ENCODE measurements at regions not wholly inside any gene's neighbourhood (a gene's known extent, or its start where the extent isn't known, plus 50 kb on each side); places are given as distances from the start of the nearest gene placed in this dataset.

DNA sequence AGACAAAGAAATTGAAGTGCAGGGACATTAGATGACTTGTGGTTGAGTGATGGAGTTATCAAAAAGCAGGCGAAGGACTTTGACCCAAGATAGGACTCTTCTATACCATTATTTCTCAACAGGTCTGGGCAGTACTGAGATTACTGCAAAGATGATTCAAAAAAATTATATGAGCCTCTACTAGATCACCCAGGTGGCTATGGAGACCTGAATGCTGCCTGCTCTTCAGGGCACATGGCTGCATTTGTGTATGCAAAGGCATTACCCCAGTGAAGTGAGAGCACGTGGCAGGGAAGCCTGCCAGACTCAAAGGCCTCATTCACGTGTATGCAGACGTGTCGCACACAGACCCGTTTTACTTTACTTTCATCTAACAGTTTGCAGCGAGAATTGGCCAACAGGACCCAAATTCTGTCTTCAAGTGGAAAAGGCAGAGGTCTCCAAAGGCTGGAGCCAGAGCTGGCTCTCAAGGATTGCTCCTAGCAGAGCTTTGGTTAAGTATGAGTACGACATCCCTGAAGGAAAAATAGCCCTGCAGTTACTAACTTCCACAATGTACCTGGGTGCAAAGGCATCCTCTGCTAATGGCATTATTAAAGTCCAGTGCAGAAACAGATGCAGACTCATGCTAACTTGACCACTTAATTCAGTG is 113.8 kb upstream of the ARMC2 start:
- no peak for DNase-seq (ENCODE audit: extremely low read depth, low read depth)

DNA sequence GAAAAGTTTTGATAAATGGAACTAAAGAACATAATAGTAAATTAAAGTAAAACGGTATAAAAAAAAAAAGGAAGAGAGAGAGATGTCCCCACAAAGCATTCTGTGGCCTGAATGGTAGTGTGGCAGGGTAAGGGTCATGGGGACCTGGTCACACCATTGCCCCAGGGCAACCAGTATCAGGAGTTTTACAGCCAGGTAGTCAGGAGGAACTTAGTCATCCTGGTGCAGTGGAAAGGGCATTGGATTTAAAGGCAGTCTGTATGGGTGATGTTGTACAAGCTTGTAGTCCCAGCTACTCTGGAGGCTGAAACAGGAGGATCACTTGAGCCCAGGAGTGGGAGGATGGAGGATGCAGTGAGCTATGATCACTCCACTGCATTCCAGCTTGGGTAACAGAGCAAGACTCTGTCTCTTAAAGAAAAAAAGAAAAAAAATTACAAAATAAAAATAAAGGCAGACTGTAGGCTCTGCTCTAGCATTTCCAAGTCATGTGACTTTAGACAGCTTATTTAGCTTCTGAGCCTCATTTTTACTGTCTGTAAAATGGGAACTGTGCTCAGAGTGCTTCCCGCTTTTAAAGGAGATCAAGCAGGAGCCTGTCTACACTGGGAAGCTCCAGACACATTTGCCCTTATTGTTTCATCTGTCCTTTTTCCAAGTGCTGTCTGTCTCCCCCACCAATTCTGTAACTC is 112.8 kb upstream of the ARMC2 start:
- DNase-seq (ENCODE audit: extremely low read depth, low read depth), result no peak

DNA sequence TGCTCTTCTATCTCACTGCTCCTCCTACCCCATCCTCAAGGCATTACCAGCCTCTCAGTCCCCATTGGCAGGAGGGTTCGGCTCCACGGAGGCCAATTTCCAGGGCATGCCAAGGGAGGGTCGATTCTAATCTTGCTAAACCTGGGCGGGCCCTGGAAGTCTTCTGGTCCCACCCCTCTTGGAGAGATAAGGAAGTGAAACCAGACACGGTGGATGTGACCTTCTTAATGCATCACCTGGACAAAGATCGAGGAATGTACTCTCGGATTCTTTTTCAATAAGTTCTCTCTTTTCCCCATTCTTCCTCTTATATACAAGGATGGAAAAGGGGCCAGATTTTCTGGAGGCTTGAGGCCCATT is 112.2 kb upstream of the ARMC2 start:
- DNase-seq (ENCODE audit: extremely low read depth, low read depth), result no peak

DNA sequence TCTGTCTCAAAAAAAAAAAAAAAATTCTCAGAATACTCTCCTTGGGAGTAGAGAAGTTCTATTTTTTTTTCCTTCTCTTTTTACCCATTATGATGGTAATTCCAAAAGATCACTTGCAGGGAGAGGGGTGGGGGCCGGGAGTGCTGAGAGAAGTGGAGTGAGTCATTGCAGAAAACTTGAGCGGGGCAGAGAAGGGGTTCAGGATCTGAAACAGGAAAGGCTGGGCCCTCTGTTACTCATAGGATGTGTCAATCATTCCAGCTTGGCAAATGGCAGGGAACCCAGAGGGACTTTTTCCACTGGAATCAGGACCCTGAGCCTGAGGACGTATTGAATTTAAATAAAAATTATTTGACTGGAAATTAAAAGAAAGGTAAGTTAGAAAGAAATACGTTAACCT is 111.4 kb upstream of the ARMC2 start:
- no peak for DNase-seq (ENCODE audit: extremely low read depth, low read depth)

DNA sequence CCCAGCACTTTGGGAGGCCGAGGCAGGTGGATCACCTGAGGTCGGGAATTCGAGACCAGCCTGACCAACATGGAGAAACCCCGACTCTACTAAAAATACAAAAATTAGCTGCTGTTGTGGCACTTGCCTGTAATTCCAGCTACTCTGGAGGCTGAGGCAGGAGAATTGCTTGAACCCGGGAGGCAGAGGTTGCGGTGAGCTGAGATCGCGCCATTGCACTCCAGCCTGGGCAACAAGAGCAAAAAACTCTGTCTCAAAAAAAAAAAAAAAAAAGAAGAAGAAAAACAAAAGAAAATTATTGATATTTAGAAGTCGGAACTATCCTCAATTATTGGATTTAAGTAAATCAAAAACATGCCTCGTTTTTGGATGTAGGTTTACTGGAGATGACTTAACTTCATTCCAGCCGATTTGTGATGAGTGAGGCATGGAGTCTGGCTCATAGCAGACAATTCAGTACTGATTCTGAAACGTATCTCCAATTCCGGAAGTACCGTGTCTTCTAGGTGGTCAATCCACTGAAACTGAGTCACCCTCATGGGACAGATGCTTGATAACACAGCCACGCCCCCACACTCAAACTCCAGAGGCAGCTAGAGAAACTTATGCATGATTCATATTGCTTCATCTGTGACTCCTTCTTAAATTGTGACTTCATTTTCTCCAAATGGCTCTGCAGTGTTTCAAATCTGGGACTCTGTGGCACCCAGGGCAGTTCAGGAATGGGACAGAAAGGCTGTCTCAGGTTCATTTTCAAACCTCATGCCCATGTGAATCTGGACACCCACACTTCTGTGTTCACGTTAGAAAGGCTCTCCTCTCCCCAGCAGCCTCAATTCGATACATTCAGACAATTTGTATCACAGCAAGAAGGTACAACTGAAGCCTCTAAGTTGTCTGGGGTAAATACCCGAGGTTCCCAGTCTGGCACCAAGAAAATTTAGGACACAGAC is 110.4 kb upstream of the ARMC2 start:
- peak; percentile 3 for DNase-seq (ENCODE audit: extremely low read depth, low read depth)

DNA sequence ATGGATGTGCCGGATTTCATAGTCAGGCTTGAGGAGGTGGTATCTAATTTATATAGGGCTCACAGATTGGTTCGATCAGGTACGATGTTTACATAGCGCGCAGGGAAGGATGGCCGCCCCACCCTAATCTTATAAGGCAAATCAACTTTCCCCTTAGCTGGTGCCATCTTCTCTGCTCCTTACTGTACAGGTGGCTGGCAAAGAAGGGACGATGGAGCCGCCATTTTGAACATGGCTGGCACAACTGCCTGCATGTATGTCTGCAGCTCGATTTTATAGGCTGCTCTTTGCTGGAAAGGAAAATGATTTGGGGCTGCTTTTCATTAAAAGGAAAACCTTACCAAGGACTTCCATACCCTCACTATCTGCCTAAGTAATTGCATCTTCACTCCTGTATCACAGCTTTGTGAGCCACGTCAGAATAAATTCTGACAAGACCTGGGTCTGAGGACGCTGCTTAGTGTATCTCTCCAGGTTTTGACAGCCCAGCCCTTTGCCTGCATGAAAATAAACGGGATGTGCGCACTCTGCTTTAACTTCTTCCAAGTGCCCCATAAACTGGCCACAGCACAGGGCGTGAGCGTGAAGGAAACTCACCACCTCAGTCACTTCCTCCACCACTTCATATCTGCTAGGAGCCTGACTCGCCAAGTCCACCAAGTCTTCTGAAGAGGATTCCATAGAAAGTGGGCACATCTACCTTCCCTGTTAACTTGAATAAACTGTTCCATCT is 109.4 kb upstream of the ARMC2 start:
- DNase-seq (ENCODE audit: extremely low read depth, low read depth), result no peak

DNA sequence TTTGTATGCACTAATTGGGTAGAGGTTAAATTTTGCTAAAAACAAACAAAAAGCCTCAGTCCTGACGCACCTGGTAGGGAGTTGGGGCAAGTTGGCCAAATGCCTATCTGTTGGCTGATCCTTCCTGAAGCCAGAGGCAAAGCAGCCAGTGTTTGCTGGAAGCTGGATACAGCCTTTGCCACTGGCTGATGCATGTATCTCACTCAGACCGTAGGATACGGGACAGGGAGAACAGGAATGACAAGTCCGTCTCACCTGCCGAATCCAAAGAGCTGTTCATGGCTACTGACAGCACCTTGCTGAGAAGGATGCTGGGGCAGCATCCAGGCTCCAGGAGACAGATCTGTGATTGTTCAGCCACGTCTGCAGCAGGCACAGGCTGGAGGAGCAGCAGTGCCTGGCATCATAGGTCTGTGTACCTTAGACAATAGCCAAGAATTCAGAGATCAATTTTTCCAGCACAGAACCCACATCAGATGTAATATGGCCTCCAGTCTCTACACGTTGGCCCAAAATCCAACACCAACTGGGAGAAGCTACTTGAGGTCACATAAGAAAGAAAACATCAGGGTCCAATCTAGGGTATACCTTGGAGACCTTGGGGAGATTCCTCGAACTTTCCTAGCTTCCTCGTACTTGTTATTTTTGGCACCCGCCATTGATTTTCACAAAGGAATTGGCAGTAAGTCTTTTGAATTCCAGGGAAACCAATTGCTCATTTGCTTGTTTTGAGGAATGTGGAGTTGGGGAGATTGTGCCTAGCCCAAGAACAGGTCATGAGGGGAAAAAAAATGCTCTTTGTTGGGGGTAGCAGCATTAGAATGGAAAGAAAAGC is 108.5 kb upstream of the ARMC2 start:
- DNase-seq (ENCODE audit: extremely low read depth, low read depth), result no peak

DNA sequence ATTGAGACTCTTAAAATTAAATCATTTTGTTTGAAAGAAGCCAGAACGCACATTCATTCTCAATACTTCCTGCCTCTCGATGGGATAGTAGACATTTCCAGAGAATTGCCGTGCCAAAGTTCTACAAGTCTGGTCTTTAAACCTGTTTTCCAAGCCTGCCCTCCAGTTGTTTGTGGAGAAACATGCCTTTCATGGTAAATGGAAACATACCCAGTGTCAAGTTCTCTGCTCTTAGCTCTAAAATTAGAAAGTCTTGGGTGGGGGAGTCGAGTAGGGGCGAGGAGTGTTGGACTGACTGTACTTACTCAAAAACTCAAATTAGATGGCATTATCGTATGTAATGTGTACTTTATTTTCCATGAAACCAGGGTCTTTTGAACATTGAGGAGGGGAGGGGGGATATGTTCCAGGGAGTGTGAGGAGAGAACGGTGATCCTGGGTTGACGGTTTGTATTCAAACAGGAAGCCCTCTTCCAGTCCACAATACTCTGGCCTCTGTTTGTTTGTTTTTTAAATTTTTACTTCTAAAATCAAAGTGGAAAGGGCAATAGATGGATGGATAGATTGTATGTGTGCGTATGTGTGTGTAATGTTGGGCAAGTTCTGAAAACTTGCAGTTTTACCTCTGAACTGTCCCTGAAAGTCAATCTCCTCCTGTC is 106.8 kb upstream of the ARMC2 start:
- no peak for DNase-seq (ENCODE audit: extremely low read depth, low read depth)

DNA sequence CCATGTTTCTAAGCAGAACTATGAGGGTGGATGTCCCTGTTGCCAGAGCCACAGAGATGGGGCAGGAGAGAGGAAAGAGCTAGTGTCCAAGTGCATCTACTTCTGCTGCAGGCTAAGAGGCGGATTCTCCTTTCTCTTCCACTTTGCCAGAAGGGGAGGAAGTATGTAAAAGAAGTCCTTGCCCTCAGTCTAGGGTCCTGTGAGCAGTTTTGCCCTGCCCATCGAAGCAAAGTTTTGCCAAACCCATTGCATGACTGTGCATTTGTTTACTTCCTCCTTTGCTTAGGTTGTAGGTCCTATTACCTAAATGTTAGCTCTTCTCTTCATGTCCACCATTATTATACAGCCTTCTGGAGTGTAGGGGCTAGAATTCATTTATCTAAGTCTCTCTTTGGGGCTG is 106.2 kb upstream of the ARMC2 start:
- DNase-seq (ENCODE audit: extremely low read depth, low read depth), result no peak

DNA sequence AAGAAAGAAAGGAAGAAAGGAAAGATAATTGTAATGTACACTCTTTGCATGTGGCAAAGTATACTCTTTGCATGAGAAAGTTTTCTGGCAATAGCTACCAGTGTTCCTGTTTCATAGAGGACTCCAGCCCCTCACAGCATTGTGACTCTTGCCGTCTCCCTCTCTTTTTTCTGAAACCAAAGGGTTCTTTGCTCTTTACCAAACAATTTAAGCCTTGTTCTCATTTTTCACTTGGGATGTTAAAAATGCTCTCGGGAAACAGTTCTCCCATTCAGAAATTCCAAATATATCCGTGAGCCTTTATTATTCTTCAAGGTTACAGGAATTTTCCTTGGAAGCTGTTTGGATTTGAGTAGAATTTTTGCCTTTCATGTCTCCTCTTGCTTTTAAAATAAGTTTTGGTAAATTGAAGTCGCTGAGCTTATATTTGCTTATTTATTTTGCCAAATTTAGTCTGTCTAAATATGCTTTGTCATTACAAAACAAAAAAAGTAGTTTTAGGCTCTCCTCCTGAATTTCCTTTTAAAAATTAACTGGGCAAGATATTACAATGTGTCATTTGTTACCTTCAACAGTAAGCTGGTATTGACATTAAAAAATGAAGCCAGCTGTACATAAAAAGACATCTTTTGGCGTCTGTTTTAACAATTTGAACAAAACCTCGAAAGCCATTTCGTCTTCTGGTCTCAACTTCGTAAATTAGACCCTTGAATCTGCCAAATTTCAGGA is 103.8 kb upstream of the ARMC2 start:
- DNase-seq (ENCODE audit: extremely low read depth, low read depth), result no peak

DNA sequence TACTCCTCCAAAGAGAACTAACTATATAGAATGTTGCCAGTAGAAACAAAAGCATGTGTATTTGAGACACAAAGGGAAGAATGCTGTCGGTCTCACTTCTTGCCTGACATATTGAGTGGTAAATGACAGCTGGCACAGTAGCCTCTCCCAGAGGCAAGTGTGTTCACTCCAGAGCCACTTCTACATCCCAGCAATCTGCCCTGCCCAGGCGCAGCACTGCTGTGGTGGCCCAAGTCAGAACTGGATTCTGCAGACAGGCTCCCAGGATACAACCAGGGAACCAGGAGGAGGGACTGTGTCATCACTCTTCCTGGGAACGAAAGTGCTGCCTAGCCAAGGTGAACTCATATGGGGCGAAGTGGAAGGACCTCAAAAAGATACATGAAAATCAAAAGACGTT is 103.2 kb upstream of the ARMC2 start:
- no peak for DNase-seq (ENCODE audit: extremely low read depth, low read depth)

DNA sequence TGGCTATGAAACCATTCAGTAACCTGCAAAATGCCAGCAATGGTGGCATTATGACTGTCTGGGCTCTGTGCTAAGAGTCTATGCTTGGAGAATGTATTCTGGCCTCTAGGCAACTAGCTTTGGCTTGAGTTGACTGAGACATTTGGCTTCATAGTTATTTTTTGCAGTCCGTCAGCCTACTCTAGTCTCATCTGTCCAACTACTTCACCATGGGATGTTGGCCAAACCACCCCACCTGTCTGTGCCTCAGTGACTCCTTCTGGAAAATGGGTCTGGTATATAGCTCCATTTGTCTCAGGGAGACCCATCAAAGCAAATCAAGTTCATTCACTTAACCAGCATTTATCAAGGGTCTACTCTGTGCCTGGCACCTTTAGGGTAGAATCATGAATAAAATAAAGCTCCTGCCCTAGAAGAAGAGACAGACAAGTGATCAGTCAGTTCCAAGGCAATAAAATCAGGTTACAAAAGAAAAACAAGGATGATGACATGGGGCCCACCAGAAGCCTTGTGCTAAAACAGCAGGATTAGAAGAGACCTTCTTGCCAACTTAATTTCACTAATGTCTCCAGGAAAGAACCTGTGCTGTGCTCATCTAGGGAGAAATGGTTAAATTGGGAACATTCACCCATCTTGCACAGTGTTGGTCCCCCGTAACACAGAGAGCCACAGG is 102.4 kb upstream of the ARMC2 start:
- no peak for DNase-seq (ENCODE audit: extremely low read depth, low read depth)

DNA sequence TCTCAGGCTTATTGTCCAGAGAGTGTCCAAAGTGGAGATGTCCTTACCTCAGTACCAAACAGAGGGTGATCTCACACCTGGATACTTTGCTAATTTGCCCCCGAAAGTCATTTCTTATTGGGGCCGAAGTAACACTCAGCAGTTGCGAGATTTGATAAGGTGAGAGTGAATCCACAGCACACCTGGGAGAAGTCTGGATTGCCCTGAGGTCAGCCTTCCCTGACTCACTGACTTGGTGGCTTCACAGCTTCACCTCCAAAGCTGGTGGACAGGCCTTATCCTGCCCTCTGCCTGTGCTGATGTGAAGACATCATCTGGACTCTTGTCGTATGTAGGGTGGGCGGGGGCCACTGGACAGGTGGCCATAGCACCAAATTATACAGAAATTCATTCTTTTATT is 101.9 kb upstream of the ARMC2 start:
- DNase-seq (ENCODE audit: extremely low read depth, low read depth), result no peak

DNA sequence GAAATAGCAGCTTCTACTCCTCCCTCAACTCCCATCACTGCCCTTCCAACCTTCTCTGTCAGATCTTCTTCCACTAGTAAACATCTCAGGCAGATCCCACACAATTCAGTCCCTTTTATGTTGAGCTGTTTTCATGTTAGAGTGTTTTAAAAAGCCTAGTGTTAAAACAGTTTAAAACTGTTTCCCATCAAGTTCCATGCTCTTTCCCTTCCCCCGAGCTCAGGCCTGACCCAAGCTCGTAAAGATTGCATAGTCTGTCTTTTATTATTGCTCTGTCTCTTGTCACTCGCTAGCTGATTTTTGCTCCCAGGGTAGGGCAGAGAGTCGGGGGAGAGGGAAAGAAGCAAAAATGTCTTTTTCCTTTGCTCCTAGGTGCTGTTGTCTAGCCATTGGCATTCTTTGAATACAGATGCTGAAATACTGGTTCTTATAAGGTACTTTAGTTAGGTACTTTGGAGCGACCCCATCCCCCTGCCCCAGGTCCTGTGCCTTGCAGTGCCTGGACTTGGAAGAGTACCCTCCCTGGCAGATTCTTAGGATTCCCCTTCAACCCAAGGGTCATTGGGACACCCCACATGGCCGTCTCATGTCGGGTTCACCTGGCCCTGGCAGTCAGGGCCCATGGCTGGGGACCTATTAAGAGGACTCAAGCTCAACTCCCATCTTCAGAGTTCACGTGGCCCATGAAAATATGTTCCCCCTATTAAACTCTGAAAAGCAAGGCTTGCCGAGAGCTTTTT is 101.2 kb upstream of the ARMC2 start:
- DNase-seq (ENCODE audit: extremely low read depth, low read depth), result no peak

DNA sequence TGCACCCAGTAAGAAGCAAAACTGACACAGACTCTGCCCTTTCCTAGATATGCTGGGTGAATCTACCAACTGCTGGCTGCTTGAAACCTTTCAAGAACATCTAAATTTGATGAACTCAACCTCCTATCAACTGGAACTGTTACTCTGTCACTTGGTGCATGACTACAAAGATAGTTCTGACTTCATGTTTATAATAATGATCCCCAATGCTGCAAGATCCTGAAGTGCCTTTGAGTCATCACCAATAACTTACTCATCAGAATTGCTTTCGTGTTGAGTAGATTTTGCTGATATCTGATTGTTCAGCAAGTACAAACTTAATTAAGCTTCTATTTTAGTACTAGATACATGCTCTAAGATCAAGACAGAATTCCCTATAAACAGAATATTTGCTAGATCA is 100.2 kb upstream of the ARMC2 start:
- DNase-seq (ENCODE audit: extremely low read depth, low read depth), result no peak

DNA sequence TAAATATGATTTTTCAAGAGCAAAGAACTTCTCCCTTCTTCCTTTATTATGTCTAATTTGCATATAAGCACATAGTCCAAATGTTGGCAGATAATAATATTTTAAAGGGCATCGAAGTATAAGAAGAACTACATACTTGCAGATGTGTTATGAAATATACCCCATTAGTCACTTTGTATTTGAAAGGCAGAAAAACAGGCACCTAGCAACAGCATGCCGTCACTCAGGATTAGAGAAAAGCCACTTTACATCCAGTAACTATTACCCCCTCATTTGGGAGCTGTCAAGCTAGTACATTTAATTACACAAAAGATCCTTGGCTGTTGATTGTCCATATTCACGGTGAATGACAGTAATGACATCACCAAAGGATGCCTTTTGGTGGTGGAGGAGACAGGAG is 99.3 kb upstream of the ARMC2 start:
- DNase-seq (ENCODE audit: extremely low read depth, low read depth), result no peak

DNA sequence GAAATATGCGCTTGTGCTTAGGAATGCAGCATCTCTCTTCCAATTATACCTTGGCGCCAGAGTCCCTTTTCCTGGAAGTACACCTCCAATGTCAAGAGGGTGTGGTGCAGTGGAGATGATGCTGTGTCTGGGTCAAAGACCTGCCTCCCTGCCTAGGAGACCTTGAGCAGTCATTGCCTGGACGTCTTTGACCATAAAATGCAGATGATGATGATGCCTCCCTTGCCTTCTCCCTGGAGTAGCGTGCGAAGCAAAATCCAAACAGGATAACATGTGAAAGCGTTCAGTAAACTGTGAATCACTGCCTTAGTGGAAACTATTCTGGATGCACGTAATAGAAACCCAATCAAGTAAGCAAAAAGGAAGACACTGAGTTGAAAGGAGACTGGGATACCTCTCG is 97.4 kb upstream of the ARMC2 start:
- no peak for DNase-seq (ENCODE audit: extremely low read depth, low read depth)

DNA sequence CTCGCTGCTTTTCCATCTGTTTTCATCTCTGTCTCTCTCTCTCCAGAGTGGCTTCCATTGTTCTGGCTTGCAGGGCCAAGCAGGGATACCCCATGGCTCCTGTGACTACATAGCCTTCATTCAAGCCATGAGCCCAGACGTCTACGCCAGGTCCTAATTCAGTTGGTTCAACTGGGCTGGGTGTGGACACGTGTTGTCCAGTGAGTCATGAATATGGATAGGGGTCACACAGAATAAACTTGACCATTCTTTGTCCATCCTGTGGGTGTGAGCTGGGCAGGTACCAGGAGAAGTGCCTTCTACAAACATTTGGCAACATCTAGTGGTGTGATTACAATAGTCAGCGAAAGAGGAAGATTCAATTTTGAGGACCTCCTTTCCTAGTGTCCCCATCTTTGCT is 96.9 kb upstream of the ARMC2 start:
- DNase-seq (ENCODE audit: extremely low read depth, low read depth), result no peak
